Uterus (tissue), 2 donors: ENCODE measurements at regions not wholly inside any gene's neighbourhood (a gene's known extent, or its start where the extent isn't known, plus 50 kb on each side); places are given as distances from the start of the nearest gene placed in this dataset.

Experiments used
- CTCF ChIP-seq, 4 experiments: fragments of 200-600 bp in 2 of 4; fragments of 450-650 bp in 2 of 4; sonication (generic) in 2 of 4; IDR thresholded peaks; one replicate each; pipeline ENCODE4 v1.5.1; 2016 to 2019; ENCODE audit warnings: antibody characterized with exemption in 4 of 4, mild to moderate bottlenecking in 2 of 4, moderate library complexity in 1 of 4
- POLR2A ChIP-seq, 2 donors: fragments of 450-650 bp; IDR thresholded peaks; one replicate each; pipeline ENCODE4 v1.6.1; 2016; ENCODE audit warnings: antibody characterized with exemption in 2 of 2, mild to moderate bottlenecking in 1 of 2, moderate library complexity in 1 of 2

- no peak for TF ChIP-seq POLR2A (IDR thresholded peaks at IDR 0.05)
- TF ChIP-seq CTCF (IDR thresholded peaks at IDR 0.05), result no peak
Observed at GRCh38 chr5:23235246-23235645, 272.2 kb upstream of the PRDM9 start.
